Activated CD8-positive, alpha-beta T cell treated with anti-CD3 and anti-CD28 coated beads for 36 hours (primary cell): ENCODE measurements at regions not wholly inside any gene's neighbourhood (a gene's known extent, or its start where the extent isn't known, plus 50 kb on each side); places are given as distances from the start of the nearest gene placed in this dataset.

Experiments
- ATAC-seq: fragments of 200-7000 bp; cut with Tn5 transposase; one replicate; pipeline ENCODE4 v1.10.0; 2021; ENCODE audit warnings: mild to moderate bottlenecking, moderate library complexity
- CTCF ChIA-PET: fragments of 350-600 bp; sonication (Branson Sonifier 250); formaldehyde crosslinking; loops from one replicate; lab custom pipeline; 2021; ENCODE audit warnings: antibody characterized with exemption; lab: Charles Lee
- POLR2A ChIA-PET: fragments of 350-600 bp; sonication (Branson Sonifier 250); formaldehyde crosslinking; loops from one replicate; lab custom pipeline; 2021; ENCODE audit warnings: antibody characterized with exemption; lab: Charles Lee
- DNase-seq: peaks from one replicate; pipeline ENCODE4 v3.0.0-alpha.2; 2020
- H3K27ac Mint-ChIP-seq: one replicate; pipeline ENCODE4 v1.8.0; 2021; ENCODE audit warnings: mild to moderate bottlenecking, mixed read lengths
- H3K27me3 Mint-ChIP-seq: one replicate; pipeline ENCODE4 v1.8.0; 2021; ENCODE audit warnings: mixed read lengths
- H3K36me3 Mint-ChIP-seq: one replicate; pipeline ENCODE4 v1.8.0; 2021; ENCODE audit warnings: low read depth, mixed read lengths
- H3K4me1 Mint-ChIP-seq: one replicate; pipeline ENCODE4 v1.8.0; 2021; ENCODE audit warnings: low read depth, mixed read lengths
- H3K4me3 Mint-ChIP-seq: one replicate; pipeline ENCODE4 v1.8.0; 2021; ENCODE audit warnings: mild to moderate bottlenecking, moderate library complexity, mixed read lengths
- H3K9me3 Mint-ChIP-seq: one replicate; pipeline ENCODE4 v1.8.0; 2021; ENCODE audit warnings: mixed read lengths
- intact Hi-C: fragments of 100-400 bp; cut with micrococcal nuclease; formaldehyde crosslinking; loops from one replicate; pipeline ENCODE4 v1.10.0; 2022
- TF ChIP-seq, protein P1 (sequence below): fragments of 200-600 bp; IDR thresholded peaks from one replicate; pipeline ENCODE4 v1.8.0; 2022; ENCODE audit warnings: antibody characterized with exemption, mild to moderate bottlenecking

- Mint-ChIP-seq H3K4me3 (no peak overlapping the region), H3K27ac (no peak overlapping the region), H3K4me1 (no peaks in the 10 kb centered on the region), H3K36me3 (no peaks in the 10 kb centered on the region), H3K27me3 (no peaks in the 10 kb centered on the region), H3K9me3 (no peaks in the 10 kb centered on the region)
- DNase-seq (no peak), ATAC-seq (no peak)
- intact Hi-C loops = no loop called here
- CTCF ChIA-PET = no interaction called here
- POLR2A ChIA-PET = no interaction called here
- TF ChIP-seq, protein P1, sequence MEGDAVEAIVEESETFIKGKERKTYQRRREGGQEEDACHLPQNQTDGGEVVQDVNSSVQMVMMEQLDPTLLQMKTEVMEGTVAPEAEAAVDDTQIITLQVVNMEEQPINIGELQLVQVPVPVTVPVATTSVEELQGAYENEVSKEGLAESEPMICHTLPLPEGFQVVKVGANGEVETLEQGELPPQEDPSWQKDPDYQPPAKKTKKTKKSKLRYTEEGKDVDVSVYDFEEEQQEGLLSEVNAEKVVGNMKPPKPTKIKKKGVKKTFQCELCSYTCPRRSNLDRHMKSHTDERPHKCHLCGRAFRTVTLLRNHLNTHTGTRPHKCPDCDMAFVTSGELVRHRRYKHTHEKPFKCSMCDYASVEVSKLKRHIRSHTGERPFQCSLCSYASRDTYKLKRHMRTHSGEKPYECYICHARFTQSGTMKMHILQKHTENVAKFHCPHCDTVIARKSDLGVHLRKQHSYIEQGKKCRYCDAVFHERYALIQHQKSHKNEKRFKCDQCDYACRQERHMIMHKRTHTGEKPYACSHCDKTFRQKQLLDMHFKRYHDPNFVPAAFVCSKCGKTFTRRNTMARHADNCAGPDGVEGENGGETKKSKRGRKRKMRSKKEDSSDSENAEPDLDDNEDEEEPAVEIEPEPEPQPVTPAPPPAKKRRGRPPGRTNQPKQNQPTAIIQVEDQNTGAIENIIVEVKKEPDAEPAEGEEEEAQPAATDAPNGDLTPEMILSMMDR = no peak
Observed at GRCh38 chr5:98144710-98145109, 628.8 kb upstream of the RGMB start.

DNA sequence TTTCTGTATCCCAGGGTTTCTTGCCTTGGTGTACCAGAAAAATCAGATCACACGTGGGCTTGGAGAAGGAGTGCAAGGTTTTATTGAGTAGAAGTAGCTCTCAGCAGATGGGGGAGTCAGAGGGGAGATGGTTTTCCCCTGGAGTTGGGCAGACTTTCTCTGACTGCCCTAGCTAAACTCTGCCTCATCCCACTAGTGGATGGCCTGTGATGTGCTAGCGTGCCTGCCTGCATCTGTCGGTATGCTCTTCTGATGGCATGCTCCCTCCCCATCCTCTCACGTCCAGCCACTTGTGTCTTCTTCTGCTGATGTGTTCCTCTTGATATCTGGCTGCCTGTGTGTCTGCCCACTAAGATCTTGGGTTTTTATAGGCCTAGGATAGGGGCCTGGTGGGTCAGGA is 616.1 kb upstream of the RGMB start:
- Mint-ChIP-seq H3K4me3 (no peak overlapping the region), H3K4me1 (no peaks in the 10 kb centered on the region), H3K27me3 (no peaks in the 10 kb centered on the region), H3K27ac (no peak overlapping the region), H3K9me3 (no peaks in the 10 kb centered on the region), H3K36me3 (no peaks in the 10 kb centered on the region)
- intact Hi-C loops = no loop called here
- TF ChIP-seq, protein P1 = no peak
- ATAC-seq (no peak), DNase-seq (no peak)
- ChIA-PET CTCF (no interaction called here), POLR2A (no interaction called here)

DNA sequence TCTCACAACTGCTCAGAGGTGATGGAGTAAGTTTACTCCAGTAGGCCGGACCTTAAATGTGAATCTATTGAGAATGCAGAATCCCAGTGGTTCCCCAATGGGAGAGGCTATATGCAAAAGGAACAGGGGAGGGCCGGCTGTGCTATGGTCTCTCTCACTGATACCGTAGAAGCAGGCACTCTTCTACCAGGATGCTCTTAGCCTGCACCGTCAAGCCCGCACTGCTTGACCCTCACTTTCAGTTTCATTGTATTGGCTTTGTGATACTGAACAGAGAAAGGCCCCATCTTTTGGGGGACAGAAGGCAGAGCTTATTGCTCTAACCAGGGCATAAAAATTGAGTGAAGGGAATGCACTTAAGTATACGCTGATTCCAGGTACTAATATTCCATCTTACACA is 615.0 kb upstream of the RGMB start:
- no peak overlapping the region for H3K4me3 Mint-ChIP-seq
- no peaks in the 10 kb centered on the region for H3K4me1 Mint-ChIP-seq
- ChIA-PET POLR2A (no interaction called here), CTCF (no interaction called here)
- H3K27ac Mint-ChIP-seq = no peak overlapping the region
- H3K36me3 Mint-ChIP-seq = no peaks in the 10 kb centered on the region
- H3K27me3 Mint-ChIP-seq = no peaks in the 10 kb centered on the region
- DNase-seq (no peak), ATAC-seq (no peak)
- intact Hi-C loops = no loop called here
- H3K9me3 Mint-ChIP-seq = no peaks in the 10 kb centered on the region
- TF ChIP-seq, protein P1 = no peak

DNA sequence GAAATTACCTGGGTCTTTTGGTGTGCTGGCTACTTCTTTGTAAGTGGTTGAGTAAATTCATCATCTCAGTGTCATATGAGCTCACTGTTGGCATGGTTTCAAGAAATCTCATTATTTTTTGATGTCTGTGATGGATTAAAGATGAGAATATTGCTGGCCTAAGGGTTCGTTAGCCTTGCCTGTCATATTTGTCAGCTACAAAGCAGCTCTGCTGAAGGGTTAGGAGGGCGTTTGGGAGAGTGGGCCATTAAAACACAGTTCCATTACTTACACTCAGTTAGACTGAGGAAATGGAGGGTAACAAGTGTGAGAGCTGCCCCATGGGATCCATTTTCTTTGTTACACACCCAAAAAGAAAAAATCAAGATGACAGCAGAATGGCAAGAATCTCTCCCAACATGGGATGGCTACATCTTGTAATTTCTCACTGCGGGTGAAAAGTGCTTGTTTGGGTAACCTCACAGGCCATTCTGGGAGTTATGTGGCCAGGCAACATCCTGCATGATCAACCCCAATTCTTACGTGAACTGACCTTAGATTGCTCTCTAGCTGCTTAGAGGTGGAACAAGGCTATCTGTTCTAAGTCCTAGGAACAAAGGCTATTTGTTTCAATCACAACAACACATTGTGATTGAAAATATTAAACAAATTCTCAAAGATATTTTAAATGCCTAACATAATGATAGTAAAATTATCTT is 609.5 kb upstream of the RGMB start:
- intact Hi-C loops = no loop called here
- ATAC-seq (no peak), DNase-seq (no peak)
- H3K36me3 Mint-ChIP-seq = no peaks in the 10 kb centered on the region
- POLR2A ChIA-PET = no interaction called here
- no peaks in the 10 kb centered on the region for H3K4me1 Mint-ChIP-seq
- no peak overlapping the region for H3K4me3 Mint-ChIP-seq
- CTCF ChIA-PET = no interaction called here
- no peak overlapping the region for H3K27ac Mint-ChIP-seq
- no peaks in the 10 kb centered on the region for H3K27me3 Mint-ChIP-seq
- TF ChIP-seq, protein P1 = no peak
- H3K9me3 Mint-ChIP-seq = no peaks in the 10 kb centered on the region

DNA sequence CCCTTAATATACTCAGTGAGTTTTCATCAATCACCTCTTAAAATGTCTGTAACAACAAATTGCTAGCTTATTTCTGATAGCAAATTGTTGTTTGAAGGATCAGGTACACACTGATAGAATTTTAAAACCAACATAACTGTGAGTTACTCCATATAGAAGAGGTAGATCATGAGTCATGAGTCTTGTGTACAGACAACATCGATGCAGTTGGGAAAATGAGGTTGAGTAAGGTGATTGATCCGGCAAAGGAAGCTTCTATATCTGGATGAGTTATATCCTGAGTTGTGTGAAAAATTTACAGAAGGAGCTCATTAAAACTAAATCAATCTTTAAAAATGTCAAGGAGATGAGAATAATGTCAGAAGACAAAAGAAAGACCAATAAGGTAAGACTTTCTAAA is 604.6 kb upstream of the RGMB start:
- ChIA-PET CTCF (no interaction called here), POLR2A (no interaction called here)
- intact Hi-C loops = no loop called here
- DNase-seq (no peak), ATAC-seq (no peak)
- H3K4me1 Mint-ChIP-seq = no peaks in the 10 kb centered on the region
- H3K9me3 Mint-ChIP-seq = no peaks in the 10 kb centered on the region
- no peak overlapping the region for H3K27ac Mint-ChIP-seq
- no peak overlapping the region for H3K4me3 Mint-ChIP-seq
- H3K36me3 Mint-ChIP-seq = no peaks in the 10 kb centered on the region
- TF ChIP-seq, protein P1 = no peak
- H3K27me3 Mint-ChIP-seq = no peaks in the 10 kb centered on the region
